Left renal cortex interstitium (tissue), 4 donors: ENCODE measurements at regions not wholly inside any gene's neighbourhood (a gene's known extent, or its start where the extent isn't known, plus 50 kb on each side); places are given as distances from the start of the nearest gene placed in this dataset.

ENCODE experiments used
- DNase-seq, 4 donors: peaks; one replicate each; pipeline ENCODE4 v3.0.0-alpha.2; 2013; ENCODE audit warnings: low read depth in 4 of 4, low spot score in 2 of 4, missing footprints in 1 of 4

DNA sequence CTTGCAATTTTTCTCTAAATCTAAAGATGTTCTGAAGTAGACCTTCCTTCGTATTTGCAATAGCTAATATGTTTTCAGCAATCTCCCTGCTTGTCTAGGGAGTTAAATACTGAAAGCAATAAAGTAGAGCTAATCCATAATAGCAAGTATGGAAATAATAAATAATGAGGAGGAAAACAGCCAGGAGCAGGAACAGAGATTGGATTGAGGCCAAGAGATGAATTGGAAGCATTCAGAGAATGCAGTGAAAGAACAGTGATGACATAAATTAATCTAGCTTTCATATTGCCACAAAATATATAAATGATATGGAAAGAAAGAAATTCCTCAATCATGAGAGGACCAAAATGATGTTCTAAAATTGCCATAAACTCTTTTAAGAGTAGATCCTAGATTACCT lies 679.7 kb downstream of the METTL4 start:
- DNase-seq = no peak

DNA sequence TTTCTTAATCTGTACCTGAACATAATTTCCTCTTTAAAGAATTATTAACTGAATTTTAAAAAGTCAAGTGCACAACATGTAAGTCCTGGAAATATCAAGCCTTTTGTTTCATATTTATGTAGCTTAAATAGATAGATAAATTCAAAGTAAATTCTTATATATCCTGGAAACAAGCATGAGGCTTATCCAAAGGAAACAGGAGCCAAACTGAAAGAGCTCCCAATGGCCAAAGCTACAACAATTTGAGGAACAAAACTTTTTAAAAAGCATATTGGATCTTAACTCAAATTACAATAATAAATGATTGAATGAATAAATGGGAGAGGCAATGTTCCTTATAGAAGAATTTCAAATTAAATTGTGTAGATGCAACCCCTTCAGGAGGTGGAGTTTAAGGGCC lies 679.1 kb downstream of the METTL4 start:
- no peak for DNase-seq

DNA sequence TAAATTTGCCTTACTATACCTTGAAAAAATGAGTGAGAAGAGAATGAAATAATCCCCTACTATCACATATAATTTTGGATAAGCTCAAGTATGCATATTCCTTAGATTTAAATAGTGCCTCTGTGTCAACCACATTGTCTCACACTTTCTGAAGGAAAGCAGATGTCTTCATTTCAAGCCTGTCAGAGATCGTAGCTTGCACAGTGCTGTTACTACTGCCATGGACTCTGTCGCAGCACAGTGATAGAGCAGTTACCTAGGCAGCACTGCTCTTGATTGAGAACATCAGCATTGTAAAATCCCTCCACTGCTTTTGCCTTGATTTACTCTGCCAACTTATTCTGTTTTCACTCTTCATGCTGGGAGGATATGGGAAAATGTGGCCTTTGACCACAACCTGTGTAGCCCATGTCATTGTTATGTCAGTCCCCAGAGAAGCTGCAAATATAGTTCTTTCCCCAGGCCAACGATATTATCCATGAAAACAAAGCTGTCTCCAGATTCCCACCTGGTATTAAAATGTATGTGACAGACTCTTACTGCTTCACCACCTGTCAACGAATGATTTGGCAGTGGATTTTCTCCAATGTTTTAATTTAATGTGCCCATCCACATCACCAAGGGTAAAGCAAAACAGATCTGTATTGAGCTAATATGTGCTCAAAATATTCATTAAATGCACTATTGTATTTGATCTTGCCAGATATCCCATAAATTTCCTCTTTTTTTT lies 675.7 kb downstream of the METTL4 start:
- DNase-seq = no peak

DNA sequence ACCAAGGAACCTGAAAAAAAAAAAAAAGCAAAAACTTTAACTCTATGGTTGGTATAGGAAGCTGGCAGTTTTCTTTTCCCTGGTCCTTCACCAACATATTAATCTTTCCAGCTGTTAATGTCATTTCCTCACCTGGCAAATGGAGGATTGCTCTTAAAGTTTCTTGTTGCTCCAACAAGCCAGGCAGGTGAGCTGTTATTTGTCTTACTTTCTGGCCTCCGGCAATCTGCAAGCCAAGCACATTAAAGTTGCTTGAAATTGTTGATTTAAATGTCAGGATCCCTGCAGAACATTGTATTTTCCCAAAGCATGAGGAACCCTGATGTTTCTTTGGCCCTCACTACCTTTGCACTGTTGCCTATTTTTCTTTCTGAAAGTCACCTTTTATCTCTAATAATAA lies 664.9 kb downstream of the METTL4 start:
- no peak for DNase-seq

DNA sequence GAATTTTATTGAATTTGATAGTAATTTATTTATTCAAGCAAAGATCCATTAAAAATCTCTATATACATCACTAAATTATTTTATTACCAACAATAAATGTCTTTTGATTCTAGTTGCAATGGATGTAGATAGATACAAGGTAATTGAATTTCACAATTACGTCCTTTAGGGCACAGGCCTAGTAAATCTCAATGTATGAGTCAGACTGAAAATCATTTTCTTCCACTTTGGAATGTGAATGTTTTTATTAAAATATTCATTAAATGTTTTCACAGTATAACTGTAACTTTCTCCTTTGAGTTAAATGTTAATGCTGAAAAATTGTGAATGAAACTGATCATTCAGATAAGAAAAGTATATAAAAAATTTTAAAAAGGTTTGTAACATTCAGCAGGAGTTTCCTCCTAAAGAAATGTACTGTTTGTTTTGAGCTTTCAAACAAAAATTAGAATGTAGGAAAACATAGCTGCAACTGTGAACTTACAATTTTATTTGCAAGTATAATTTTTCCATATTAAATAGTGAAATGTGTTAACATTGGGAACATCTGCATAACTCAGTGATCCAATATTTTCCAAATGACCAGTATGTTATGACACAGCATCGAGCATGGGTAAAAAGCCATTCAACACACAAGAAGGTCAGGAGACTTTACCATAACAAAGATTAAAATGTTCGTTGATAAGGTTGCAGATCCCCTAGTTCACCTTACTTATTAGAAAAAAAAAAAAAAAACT lies 663.7 kb downstream of the METTL4 start:
- no peak for DNase-seq

DNA sequence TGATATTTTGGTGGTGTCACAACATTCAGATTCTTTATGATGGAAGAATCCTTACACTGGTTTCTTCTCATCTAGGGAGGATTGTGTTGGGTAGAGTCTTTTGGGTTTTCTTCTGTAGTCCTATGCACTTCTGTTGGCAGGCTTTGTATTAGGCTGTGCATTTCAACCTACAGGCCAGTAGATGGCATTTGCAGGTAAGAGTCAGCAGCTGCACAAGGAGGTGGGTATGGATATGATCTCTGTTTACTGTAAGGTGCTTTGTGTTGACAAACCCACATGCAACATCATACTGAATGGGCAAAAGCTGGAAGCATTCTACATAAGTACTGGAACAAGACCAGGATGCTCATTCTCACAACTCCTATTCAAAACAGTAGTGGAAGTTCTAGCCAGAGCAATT lies 656.8 kb downstream of the METTL4 start:
- DNase-seq = no peak

DNA sequence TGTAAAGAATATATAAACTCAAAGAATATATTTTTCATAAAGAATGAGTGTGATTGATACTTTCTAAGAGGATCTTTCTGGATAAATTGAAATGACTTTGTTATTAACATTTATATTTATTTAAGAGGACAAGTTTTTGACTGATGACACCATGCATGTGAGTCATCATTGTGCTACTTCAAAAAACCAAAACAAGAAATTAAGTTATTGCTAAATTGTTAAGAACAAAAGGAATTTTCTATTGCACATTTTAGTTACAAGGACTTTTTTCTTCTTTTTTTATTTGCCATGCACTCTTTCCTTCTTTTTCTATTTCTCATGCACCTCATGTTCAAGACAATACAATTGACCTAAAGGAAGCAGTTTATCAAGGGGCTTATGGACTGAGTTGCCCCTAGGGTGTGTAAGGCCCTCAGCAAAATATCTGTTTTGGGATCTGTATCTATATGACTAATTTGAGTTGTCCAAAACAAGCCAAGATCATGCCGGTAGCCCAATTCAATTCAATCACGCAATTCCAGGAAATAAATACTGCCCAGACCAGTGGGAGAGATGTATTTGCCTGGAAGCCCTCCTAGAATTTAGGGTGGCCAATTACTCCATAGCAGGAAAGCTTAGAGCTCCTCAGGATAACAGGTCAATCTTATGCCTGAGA lies 654.3 kb downstream of the METTL4 start:
- no peak for DNase-seq

DNA sequence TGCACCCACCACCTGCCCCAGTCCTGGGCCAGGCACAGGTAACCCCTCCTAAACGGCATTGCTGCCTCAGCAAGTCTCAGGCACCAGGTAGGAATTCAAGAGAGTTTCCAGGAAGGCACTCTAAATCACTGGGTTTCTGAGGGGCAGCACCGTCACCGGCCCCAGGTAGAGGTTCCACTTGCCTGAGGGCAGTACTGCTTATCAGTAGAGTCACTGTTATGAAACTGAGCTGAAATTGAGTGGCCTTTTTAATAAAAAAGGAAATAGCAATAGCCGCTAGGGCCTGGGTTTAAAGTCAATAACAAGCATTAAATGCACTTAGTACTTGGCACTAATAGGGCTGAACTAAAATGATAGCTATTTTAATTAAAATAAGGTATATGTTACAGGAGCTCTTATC lies 653.7 kb downstream of the METTL4 start:
- DNase-seq = no peak

DNA sequence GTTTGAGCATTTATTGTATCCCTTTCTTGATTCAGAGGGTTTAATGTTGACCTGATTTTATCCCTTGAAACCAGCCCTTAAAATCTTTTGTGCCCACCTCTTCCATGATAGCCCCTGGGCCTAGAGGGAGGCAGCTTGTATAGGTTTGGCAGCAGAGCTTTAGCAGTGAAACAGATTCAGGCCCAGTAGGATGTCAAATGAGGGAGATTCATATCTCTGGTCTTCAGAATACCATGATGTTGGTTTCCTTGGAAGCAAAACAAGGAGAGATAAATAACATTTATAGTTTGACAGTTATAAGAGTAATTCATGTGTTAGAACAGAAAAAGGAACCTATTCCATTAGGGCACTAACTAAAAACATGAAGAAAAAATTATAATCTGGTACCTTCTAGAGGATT lies 649.2 kb downstream of the METTL4 start:
- DNase-seq = no peak

DNA sequence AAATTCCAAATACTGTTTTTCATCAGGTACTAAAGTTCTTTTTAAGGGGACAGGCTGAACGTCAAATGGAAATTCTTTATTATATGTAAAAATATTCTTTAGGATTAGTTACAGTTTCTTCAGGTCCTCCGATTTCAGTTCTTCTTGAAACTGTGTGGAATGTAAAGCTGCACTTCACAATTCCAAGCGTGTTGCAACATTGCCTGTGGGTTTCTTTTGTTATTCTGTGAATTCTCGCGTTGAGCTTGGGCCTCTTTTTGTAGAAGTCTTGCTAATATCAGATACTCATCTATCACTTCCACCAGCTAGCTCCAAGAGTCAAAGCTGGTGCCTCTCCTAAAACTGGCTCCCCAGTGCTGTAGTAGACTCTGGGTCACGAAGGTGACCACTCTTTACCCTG lies 642.6 kb downstream of the METTL4 start:
- no peak for DNase-seq

DNA sequence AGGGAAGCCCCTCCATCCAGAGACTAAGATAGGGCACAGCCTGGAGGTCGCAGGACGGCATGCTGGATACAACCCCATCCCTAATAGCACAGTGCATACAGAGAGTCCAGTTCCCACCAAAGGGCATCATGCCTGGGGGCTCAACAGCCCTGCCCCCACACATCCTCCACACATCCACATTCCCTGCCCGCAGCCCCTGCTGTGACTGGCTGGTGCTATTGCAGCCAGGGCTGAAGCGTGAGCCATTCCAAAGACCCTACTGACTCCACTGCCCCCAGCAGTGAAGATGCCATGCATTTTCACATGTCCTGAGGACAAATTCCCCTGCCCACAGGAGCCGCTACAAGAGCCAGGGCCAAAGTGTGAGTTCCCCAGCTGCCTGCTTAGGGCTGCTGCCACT lies 641.6 kb downstream of the METTL4 start:
- no peak for DNase-seq

DNA sequence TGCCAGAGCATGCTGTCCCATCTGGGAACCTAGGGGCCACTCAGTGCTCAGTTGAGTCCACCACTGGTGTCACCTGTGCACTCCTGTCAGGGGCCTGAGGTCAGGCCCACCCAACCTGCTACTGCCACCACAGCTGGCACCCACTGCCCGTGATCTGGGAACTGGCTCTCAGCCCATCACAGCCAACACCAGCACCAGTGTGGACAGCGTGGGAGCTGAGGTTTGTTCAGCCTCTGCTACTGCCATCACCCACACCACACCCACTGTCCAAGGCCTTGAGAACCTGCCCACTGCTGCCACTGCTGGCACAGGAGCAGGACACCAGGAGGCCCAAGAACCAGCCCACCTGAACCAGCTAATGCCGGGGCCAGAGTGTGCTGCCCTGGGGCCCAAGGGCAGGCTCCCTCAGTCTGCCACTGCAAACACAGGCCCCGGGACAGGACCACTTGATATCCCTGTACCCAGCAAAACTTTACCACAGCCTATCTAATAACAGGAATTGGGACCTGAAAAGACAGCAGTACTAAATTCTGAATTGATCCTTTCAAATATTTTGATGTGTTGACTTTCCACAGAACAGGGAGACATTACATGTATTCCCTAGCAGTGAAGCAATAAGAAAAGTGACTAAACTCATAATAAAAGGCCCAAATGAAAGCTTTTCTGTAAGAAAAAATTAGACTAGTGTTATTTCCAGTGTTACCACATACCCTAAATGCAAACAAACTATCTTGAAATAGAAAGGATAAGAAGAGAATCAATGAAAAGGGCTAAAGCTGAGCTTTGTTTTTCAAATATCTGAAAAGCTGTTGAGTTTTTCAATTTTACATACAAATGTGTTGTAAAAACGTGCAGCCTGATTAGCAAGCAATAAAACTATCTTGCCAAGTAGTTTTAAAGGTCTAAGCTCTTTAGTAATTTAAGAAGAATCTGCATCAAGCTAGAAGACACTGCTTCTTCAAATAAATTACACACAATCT lies 640.7 kb downstream of the METTL4 start:
- DNase-seq = no peak

DNA sequence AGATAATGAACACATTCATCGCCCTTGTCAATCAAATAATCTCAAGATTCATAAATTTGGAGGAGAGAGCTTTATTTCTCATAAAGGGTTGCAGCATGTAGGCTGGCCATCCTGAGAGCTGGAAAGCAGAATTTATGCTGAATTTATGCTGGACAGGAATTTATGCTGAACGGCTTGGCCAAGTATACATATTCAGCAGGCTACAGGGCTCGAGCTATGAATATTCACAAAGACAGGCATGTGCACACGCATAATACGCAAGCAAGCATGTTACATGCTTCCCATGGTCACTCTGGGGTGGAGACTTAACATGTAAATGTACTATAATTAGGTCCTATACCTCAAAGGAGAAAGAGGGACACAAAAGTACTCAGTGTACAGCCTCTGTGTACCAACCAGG lies 618.8 kb downstream of the METTL4 start:
- no peak for DNase-seq

DNA sequence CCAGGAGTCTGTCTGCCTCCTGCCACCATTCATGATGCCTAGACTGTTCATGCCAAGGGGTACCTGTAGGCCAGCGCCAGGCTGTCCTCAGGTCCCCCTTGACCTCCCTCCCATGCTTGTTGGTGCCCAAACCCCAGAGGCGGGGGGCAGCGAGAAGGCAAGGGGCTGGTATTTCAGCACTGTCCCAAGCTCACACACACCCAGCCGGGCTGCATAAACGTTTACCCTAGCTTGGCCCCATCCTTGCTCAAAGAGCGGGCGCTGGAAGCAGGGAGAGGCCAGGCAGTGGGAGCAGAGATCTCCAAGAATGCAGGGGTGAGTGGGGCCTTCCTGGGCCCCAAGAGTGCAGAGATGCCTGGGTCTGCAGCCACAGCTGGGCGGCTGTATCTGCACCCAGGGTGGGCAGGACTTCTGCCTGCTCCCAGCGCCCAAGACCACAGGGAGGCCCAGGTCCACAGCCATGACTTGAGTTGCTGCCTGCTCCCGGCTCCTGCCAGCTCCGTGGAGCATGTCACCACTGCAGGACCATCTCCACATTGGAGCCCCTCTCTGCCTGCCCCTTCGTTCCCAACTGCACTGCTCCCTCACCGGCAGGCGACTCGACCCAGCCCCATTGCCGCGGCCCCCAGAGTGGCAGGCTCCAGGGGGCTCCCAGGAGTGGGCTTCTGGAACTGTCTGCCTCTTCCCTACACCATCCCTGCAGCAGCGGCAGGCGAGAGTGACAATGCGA lies 616.6 kb downstream of the METTL4 start:
- DNase-seq = no peak

DNA sequence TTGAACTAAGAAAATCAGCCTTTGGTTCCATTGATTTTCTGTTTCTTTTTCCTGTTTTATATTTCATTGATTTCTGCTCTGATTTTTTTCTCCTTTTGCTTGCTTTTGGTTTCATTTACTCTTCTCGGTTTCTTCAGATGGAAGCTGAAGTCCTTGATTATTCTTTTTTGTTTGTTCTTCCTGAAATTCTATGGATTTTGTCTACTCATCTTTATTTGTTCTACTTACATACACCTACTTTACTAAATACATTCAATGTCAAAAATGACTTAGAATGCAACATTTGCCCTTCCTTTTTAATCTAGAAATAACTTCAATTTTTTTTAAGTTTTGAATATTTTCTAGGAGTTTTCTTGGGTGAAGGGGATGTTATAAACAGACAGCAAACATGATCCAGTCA lies 612.5 kb downstream of the METTL4 start:
- no peak for DNase-seq

DNA sequence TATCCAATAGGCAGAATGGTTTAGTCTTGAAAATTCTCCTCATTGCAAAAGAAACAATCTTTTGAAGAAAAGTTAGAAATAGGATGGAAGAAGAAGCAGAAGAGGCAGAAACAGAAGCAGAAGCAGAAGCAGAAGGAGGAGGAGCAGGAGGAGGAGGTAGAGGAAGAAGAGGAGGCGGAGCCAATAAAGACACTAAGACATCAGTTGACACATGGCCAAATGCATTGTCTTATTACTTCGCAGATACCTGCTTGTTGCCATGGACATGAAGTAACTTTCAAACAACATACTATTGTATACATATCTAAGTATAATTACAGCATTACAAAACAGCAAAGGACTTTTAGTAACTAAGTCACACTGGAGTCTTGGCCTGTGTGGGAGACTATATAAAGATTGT lies 606.3 kb downstream of the METTL4 start:
- DNase-seq = no peak

DNA sequence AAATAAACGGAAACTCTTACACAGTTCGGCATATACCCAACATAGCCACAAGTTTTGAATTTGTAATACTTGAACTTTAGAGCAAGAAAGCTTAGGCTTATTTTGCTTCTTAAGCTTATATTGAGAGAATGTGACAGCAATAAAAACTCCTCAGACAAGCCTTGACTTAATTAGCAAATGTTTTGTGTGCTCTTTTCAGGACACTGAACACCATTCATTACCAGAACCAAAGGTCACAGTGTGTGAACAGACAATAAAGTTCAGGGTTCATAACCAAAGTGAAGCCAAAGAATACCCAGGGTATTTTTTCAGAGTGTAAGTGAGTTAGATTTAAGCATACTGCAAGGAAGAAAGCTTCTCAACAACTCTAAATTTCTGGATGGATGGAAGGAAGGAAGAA lies 605.8 kb downstream of the METTL4 start:
- DNase-seq = no peak

DNA sequence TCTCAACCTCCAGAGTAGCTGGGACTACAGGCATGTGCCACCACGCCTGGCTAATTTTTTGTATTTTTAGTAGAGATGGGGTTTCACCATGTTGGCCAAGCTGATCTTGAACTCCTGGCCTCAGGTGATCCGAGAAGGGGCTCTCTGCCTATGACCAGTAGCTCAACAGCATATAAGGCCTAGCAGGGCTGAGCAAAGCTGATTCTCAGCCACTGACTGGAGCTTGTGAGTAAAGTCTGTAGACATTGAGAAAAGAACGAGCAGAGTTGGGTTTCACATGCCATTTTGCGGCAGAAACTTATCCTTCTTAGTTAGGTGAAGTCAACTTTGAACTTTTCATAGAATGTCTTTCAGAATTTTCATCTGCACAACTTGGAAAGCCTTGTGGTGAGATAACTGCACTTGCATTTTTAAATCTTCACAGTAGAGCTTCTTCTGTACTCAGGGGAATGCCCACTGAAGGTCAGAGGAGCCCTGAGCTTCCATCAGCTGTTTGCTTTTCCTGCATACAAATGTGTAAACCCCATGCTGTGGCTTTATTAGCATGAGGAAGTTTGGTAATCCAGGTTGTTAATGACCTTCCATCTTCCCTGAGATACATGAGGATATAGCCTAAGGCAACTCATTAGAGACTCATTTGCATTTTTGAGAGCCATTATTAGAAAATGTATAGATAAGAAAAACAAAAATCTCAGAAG lies 602.4 kb downstream of the METTL4 start:
- DNase-seq = no peak

DNA sequence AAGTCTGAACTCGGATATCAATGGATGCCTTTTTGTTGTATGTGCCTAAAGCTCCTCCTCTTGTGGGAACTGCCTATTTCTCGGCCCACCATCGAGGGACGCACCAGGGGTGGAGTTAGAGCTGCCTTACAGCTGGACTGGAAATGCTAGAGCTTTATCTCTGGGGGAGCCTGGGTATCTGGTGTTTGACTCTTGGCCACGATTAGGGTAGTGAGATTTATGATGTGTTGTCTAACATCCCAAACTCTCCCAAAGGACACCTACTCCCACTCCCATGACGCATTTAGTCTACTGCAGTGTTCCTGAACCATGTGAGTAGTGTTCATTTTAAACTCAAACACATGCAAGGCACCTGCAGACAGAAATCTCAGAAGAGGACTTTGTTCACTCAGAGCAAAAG lies 594.8 kb downstream of the METTL4 start:
- no peak for DNase-seq

DNA sequence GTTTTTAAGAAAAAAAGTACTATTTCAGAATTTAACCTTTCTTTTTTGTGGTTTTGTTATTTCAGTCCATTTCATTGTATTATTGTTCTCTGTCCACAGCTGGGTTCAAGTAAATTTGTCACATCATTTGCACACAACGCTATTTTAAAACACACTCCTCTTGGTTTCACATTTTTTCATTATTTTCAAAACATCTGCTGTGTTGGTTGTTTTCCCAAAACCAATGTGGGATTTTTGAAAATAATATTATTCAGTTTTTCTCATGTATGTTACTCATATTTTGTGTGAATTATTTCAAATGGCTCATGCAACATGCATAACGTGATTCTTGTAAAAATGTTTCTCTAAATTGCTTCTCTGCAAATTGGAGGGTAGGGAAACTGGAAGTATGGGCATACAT lies 589.2 kb downstream of the METTL4 start:
- no peak for DNase-seq
